Hematopoietic multipotent progenitor cell treated with erythropoietin and hydrocortisone succinate and interleukin-3 and kit ligand, for 6 days (in vitro differentiated cells): ENCODE measurements at regions not wholly inside any gene's neighbourhood (a gene's known extent, or its start where the extent isn't known, plus 50 kb on each side); places are given as distances from the start of the nearest gene placed in this dataset.

Source experiments
- DNase-seq: peaks from one replicate; pipeline ENCODE4 v3.0.0-alpha.2; 2015

DNA sequence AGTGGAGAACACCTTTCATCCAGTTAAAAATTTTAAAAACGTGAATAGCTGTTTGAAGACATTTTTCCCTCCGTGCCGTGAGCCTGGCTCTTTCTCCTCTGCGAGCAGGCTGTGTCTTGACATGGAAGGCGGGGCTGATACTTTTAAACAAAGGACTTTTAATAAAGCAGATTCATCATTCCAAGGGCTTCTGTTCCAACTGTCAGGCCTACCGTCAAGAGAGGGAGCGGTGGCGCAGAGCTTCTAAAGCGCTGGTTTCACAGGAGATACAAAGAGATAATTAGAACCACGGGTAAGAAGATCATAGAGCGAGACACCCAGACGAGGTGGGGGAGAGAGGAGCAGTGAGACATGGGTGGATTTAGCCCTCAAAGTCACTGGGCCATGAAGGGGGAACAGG lies 247.4 kb upstream of the C1orf174 start:
- DNase-seq: no peak

DNA sequence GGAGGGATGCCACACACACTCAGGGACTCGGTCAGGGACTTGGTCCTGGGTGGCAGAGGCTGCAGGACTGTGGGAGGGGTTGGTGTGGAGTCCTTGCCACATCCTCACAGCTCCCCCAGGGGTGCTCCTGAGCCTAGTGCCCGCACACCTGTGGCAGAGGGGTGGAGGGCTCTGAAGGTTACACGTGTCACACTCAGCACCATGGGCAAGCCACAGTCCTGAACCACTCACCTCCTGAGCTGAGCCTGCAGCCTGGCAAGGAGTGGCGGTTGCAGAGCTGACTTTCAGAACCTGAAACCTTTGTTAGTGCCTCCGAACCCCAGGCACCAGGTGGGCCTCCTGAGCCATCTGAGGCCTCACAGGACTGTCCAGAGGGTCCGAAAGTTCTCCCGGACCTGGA lies 249.2 kb upstream of the C1orf174 start:
- DNase-seq: no peak

DNA sequence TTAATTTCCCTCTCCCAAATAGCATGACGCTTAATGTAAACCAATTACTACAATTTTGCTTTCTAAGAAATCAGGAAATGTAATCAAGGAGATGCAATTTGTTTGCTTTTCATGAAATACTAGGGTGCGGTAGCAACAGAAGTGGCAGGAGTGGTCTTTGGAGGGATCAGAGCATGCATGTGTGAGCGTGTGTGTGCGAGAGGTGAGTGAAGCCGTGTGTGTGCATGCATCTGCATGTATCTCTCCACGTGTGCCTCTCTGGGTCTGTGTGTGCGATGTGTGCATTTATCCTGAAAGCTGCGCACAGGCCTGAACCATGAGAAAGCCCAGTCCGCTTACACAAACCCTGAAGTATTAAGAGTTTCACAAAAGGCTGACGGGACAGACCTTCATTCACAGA lies 249.8 kb upstream of the C1orf174 start:
- DNase-seq: no peak

DNA sequence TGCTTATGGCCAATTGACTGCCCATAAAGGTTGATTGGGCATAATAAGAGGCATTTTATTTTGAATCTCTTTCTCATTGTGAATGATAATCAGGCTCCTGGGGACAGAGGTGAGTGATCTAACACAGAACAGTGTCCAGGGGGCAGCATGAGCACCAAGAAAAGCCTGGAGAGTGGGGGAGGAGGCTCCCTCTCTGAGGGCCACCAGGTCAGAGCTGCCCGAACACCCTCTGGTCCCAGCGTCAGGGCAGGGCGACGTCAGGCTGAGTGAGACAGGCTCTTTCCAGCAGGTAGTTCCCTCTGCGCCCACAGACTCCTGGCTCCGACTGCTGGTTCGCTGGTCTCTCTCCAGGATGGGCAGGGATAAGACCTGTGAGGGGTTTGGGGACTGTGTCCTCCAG lies 250.2 kb upstream of the C1orf174 start:
- no peak for DNase-seq

DNA sequence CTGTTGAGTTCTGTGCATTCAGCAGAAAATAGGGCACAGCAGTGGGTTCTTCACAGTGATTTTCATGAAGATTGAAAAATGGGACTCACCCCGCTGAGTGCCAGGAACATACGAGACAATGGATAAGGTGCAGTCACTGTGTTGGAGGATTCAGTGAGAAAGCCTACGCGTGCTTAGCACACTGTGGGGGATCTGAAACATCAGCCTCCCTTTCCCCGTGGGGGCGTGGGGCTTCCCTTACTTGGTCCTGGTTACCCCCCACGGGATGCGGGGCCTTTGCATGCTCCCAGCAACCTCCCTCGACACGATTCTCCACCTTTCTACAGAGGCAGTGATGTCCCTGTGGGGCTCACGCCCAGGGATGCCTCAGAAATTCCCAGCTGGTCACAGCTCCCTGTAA lies 252.2 kb upstream of the C1orf174 start:
- DNase-seq: no peak

DNA sequence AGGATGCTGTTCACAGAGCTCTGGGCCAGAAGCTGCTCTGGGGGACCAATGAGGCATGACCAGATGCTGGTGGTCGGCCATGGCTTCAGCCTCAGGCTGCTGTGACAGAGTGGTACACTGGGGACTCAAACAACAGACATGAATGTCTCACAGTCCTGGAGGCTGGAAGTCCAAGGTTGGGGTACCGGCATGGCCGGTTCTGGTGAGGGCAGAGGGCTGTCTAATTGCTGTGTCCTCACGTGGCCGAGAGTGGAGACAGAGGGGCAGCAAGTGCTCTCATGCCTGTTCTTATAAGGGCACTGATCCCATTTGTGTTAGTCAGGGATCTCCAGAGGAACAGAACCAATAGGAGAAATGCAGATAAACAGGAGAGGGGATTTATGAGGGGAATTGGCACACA lies 253.5 kb upstream of the C1orf174 start:
- DNase-seq: no peak

DNA sequence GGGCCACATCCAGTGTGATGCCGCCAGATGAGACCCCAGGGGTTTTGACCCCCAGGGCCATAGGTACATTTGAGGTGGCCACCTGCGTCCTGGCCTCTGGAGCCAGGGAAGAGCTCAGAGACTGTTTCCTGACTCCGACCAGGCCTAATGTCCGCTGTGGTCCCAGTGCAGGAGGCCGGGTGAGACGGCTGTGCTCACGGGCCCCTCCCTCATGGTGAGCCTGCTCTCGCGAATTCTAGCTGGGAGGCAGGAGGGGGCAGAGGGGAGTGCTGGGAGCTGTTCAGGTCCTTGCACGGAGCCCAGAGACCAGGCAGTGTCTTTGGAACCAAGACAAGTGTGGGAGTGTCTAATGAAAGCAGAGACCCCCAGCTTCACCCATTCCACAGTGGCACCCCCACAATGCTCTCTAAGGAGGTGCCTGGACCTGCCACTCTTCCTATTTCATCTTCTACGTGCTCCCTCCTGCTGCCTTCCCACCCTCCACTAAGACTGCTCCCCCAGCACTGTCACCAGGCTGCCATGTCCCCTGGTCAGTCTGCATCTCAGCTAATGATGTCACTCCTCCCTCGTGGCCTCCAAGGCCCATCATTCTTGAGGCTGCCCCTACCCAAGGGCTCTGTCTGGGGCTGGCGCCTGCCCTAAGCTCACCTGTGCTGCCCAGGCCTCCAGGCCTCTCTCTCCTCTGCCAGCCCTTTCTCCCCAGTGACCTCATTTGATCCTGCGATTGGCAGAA lies 256.3 kb upstream of the C1orf174 start:
- no peak for DNase-seq

DNA sequence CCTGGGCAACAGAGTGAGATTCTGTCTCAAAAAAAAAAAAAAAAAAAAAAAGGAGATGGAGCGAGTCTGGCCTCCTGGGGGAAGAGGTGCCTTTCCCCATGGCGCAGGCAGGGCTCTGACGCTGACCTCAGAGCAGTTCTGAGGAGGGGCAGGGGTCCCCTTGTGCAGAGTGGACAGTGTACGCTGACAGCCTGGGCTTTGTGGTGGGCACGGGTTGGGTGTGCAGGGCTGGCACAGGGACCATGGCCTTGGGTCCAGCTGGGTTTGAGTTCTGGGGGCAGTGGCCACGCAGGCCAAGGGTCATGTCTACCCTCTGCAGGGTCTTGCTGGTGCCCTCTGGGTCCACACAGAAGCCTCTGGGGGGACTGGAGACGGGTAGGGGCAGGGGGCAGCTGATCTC lies 260.1 kb upstream of the C1orf174 start:
- no peak for DNase-seq

DNA sequence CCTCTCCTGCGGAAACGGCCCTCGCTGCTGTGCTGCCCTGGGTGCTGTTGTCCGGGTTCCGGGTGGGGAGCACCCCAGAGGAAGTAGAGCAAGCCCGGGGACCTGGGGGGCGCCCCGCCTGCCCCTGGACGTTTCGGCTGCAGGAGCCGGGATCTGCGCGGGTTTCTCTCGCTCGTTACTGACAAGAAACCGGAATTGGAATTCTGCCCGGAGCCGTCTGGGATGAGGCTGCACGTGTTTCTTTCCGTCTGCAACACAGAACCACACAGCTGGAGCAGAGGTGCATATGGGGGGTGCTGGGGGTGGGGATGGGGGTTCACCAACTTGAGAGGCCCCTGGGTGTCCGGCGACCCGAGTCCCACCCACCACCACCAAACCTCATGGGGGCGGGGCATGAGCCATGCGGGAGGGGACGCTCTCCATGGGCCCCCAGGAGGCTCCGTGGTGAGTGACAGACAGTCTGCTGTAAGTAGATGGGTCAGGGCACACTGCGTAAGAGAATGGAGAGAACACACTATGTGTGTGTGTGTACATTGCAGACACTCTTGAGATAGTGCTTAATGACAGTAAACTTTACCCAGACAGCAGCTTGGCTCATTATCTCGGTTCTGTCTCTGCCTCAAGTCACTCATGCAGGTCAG lies 261.4 kb upstream of the C1orf174 start:
- no peak for DNase-seq

DNA sequence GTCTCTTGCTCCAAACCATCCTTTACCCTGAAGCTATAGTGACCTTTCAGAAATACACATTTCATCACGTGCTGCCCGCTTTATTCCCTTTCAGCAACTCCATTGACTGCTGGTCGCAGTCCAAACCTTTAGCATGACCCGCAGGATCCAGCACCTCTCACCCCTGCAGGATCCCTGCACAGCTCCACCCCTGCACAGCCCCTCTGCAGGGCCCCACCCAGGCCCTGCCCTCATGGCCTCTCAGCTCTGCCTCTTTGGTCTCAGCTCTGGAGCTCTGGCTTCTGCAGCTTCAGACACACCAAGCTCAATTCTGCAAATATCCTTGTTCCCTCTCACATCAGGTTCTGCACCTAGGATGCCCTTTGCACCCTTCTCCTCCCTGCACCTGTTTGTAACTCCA lies 264.9 kb upstream of the C1orf174 start:
- no peak for DNase-seq

DNA sequence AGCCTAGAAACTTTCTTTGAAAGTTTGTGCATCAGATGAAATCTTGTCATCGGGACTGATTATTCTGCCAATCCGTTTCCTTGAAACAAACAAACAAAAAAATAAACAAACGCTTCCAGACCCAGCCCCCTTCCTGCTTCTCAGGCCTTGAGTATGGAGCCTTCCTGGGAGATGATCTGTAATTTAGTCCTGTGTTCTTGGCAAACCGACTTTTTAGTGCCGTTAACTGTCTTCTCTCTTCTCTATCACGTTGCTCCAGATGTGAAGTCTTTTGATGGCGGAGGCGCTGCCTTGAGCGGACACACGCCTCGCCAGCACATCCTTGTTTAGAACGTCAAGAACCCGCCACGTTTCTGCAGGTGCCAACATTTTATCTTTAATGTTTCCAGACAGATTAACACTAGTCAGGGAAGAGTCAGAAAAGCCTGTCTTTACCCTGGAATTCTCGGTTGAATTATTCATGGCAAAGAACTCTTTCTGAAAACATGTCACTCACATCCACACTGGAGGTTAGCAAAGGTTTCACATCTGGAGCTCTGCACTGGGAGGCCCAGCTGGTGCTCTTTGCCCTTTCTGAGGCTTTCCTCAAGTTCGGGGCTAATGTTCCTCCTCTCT lies 265.7 kb upstream of the C1orf174 start:
- DNase-seq: no peak

DNA sequence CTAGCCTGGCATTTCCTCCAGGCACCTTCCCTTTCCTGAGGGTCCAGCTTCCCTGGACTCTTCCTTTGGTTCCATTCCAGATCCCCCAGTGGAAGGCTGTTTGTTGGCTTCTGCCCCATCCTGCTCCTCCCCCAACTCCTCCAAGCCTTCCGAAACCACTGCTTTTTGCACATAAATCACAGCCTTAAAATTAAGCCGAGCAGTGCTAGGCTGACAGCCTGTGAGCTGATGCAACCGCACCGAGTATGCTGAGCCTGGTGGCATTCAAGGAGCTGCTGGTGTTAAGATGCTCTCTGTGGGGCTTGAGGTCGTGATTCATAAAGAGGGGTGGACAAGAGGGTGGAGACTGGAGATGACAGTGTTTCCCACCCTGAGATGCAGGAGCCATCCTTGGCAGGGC lies 266.6 kb upstream of the C1orf174 start:
- no peak for DNase-seq

DNA sequence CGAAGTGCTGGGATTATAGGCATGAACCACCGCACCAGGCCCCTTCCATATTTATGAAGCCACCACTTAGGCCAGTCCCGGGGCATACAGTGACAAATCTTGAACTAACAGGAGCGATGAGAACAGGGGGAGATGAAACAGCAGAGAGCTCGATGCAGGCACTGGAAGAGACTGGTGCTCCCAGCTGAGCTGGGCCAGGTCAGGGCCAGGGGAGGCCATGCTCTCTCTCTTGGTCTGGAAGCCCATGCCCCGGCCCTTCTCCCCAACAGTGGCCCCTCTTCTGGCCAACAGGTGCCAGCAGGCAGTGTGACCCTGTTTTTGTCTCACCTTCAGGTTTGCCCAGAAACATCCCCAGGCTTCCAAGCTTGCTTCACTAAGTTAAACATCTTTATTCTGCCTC lies 269.9 kb upstream of the C1orf174 start:
- DNase-seq: no peak

DNA sequence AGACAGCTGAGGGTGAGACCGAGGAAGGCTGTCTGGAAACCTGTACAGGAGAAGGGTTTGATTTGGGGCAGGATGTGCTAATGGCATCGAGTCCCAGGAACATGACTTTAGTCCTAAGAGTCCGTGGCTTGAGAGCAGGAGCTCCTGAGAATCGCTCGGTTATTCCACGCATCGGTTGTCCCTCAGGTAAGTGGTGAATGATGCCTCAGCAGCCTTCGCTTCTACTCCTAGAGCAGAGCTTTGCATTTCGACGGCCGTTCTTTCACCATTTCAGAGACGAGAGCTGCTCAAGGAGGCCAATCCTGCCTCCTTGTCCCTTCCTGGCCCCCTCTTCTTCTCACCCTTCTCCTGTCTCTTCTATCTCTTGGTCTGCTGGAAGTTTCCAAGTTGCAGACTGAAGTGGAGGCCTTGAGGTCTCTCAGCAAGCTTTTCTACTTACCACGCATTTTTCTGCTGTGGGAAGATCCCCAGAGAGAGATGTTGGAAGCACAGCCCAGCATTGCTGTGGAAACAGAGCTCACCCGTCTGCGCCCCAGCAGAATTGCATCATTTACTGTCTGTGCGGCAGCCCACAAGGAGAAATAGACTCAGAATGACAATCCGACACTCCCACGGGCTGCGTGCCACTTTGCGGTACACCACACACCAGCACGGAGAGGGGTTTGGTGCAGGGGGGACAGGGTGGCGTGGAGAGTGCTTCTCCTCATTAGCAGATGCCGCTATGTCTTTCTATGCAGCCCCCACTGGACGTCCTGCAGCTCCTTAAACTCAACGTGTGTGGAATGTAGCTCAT lies 270.7 kb upstream of the C1orf174 start:
- DNase-seq: no peak

DNA sequence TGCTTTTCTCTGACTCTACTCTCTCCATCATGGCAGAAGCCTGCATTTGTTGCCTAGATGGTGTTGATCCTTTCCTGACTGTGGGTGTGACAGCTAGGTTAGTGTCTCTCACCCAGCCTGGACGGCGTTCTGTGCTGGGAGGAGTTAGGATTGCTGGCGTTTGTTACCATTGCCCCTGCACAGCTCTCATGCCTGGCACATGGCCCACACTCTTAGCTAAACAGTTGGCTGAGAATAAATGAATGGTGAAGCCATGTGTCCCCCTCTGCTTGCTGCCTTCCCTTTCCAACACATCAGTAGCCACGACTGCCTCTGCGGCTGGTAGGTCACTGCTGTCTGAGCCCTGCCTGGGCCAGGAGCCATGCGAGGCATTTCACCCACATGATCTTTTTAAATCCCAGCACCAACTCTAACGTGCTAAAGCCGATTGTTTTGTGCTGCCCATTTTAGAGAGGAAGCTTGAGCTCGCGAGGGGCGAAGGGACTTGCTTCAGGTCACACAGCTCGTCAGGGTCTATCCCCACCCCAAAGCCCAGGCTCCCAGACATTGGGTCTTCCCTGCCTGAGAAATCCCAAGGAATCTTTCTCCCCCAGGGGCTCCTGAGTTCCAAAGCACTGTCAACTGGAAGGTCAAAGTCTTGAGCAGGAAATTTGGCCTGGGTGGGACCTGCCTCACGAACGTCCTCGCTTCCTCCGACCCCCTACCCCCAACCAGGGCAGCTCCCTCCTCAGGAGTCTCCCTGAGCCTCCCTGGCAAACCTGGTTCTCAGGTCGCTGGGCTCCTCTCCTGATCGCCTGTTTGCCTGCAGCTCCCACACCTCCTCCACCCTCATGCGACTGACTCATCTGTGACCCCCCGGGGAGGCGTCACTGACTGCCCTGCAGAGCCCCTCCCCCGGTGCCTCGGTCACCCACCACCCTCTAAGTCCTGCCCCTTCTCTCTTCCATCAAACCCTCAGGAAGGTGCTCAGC lies 271.7 kb upstream of the C1orf174 start:
- DNase-seq: no peak

DNA sequence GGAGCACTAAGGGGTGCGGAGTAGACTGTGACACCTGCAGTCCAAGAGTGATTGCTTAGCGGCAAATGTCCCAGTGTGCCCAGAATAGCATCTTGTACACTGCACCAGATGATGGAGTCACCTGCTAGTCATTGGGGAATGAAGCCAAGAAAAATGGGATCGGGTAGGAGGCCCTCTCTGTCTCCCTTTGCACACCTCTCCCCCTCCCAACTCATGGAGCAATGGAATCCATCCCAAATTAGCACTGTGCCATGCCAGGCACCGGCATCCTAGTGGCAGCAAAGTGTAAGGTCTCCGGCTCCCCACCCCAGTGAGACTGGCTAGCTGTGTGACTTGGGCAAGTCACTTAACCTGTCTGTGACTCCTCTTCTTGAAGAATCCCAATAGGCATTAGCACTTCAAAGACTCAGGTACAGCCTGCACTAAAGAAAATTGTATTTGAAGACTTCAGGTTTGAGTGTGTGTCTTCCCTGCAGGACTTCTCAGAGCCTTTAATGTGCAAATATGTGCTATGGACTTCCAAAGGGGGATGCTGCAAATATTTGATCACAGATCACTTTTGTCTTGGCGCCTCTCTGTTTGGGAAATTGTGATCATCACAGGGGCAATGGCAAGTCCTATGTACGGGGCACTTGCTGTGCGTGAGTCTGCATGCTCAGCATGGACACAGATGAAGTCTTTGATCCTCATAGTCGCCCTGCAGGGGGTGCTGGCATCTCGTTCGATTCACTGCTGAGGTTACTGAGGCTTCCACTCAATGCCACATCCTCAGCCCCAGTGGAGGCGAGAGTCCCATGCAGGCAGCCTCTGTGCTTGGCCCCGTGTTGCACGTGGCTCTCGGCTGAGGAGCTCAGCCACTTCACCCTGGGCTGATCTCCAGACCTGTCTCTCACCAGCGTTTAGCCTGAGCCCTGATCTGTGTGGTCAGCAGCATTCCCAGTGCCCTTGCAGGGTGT lies 272.9 kb upstream of the C1orf174 start:
- DNase-seq: peak; percentile 55

DNA sequence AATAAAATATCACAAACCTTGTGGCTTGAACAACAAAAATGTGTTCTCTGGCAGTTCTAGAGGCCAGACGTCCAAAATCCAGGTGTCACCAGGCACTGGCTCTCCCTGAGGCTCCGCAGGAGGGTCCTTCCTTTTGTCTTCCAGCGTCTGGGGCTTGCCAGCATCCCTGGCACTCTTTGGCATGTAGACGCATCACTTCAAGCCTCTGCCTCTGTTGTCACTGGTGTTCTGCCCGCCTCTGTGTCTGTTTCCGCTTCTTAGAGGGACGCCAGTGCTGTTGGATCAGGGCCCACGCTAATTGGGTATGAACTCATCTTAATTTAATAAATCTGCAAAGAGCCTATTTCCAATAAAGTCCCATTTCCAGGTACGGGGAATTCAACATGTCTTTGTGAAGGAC lies 273.7 kb upstream of the C1orf174 start:
- DNase-seq: no peak

DNA sequence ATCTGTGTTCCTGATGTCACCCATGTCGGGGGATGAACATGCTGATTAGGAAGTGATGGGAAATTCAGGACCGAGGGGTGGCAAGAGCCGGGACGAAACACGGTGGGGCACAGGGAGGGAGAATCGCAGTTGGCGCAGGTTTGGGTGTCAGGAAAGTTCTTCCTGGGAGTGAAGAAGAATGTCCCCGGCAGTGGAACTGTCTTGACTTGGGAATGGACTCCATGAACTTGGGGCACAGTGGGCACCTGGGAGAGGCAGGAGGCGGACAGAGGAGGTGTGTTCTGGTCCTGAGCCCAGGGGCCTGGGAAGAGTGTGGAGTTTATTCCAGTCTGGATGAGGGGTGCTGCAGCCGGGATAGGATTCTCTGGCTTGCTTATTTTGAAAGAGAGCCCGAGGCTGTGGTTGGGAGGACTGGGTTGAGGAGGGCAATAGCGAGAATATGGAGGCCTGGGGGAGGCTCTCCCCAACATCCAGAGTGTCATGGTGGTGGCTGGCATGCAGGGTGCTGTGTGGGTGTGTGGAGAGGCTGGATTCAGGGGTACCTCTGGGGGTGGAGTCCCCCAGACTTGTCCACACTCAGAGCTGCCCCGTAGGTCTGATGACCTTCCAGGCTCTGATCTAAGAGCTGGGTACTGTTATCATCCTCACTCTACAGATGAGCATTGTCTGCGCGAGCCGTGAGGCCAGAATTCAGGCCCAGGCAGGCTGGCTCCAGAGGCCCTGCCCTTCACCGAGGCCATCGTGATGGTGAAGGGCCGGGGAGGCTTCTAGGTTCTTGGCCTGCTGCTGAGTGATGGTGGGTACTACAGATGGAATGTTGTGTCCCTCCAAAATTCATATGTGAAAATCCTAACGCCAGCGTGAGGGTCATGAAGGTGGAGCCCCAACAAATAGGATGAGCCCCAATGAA lies 274.5 kb upstream of the C1orf174 start:
- no peak for DNase-seq

DNA sequence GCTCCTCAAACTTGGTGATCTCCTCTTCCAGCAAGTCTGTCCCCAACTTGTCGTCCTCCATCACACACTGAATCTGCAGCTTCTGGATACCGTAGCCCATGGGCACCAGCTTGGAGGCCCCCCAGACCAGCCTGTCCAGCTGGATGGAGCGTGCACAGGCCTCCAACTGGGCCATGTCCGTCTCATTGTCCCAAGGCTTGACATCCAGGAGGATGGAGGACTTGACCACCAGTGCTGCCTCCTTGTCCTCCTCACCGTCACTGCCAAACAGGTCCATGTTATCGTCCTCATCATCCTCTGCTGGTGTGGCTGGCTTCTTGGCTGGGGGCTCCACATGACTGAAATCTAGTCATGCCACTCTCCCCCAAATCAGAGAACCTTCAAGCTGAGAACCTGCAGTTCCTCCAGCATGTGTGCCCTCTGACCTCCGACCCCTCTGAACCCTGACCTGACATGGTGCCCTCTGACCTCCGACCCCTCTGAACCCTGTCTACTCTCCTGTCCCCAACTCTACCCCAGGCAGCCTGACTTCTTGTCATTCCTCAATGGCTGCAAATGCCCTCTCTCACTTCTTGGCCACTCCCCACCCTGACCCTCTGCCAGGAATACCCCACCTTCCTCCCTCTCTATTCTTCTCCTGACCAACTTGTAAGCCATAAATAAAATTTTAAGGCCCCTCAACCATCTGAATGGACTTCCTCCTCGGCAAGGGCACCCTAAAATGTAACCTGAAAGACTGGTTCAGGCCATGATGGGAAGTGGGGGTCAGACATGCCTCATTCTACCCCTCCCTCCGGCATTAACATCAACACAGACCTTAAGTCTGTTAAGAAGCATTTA lies 275.7 kb upstream of the C1orf174 start:
- DNase-seq: no peak
